Fibroblast of mammary gland (primary cell): ENCODE measurements at regions not wholly inside any gene's neighbourhood (a gene's known extent, or its start where the extent isn't known, plus 50 kb on each side); places are given as distances from the start of the nearest gene placed in this dataset.

Source experiments
- DNase-seq: peaks from one replicate; pipeline ENCODE4 v3.0.0-alpha.2; 2010; ENCODE audit warnings: low read depth
- H3K4me3 ChIP-seq: 2 replicates; pipeline ENCODE4 v1.5.1; 2011; ENCODE audit warnings: low read depth, mild to moderate bottlenecking, low read length, moderate library complexity; ENCODE audit not compliant: control insufficient read depth
- CTCF ChIP-seq: conservative IDR thresholded peaks from 2 replicates; pipeline ENCODE4 v1.5.1; 2011; ENCODE audit warnings: low read depth, low read length, inconsistent platforms; ENCODE audit not compliant: control insufficient read depth, insufficient read depth

DNA sequence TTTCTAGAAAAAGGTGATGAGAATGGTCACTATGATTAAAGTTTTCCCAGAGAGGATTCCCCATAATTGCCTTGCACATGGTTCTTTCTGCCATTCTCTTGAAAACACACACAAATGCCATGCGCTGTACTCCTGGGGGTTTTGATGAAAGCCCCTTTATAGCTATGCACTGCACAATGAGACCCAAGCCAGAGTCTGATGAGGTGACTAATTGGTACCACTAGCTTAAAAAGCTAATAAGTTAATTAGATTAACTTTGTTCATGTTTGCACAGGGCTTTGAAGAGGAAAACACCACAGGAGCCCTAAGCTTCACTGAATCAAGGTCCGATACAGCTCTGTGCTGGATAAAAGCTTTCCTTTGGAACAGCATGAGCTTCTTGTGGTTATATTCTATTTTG, 132.2 kb downstream of the NKX6-1 start:
- TF ChIP-seq CTCF, result no peak
- no peak for DNase-seq
- no peak overlapping the region for H3K4me3 ChIP-seq

- no peak for TF ChIP-seq CTCF
- H3K4me3 ChIP-seq, result no peak overlapping the region
- DNase-seq, result no peak
Observed at GRCh38 chr4:84366161-84366560, 132.9 kb downstream of the NKX6-1 start.

GRCh38 chr4:84362896-84363655, 136.0 kb downstream of the NKX6-1 start:
- DNase-seq, result no peak
- no peak overlapping the region for H3K4me3 ChIP-seq
- no peak for TF ChIP-seq CTCF

DNA sequence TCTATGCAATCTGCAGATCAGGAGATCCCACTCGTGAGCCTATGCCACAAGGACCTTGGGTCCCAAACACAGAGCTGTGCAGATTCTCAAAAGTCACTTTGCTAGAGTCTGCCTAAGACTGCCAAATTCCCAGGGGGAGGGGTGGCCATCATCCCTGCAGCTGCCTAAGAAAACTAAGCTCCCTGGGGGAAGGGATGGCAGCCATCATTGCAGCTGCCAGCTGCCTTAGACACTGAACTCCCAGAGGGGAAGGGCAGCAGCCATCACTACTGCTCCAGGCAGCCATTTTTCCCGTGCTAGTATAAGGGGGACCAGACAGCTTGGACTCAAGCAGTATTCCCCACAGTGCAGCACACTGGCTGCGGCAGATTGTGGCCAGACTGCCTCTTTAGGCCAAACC, 156.9 kb downstream of the NKX6-1 start:
- DNase-seq, result no peak
- H3K4me3 ChIP-seq, result no peak overlapping the region
- no peak for TF ChIP-seq CTCF

DNA sequence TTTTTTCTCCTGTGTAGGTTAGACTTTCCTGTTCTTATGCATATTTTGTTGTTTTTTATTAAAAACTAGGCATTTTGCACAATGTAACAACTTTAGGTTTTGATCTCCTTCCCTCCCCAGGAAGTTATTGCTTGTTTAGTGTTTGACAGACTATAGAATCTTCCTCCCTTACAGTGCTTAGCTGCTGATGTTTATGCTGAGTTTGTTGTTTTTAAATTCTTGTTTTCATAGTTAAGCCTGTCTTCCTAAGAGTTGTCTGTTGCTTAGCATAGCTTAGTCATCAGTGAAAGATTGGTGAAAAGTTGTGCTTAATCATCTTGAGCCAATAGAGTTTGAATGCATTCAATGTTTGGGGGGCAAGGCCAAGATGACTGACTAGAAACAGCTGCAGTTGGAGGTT, 157.5 kb downstream of the NKX6-1 start:
- DNase-seq, result no peak
- H3K4me3 ChIP-seq, result no peak overlapping the region
- no peak for TF ChIP-seq CTCF

DNA sequence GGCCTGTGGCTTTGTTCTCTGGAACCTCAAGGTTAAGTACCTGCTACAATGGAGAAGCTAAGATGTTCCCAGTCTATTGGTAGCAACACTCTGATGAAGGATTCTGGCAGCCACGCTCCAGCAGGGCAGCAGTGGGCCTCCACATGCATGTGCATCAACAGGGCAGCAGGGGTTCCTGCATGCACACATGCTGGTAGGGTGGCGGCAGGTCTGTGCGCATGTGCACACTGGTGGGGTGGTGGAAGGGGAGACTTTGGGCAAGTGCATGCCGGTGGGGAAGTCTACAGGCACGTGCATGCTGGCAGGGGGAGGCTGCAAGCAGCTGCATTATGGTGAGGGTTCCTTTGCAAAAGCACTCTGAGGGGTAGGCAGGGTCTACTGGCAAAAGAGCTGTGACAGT, 160.7 kb downstream of the NKX6-1 start:
- no peak for DNase-seq
- H3K4me3 ChIP-seq, result no peak overlapping the region
- TF ChIP-seq CTCF, result no peak
